NCI-H2227 treated with DMSO at 0.1 percent for 48 hours (cell line): ENCODE measurements at regions not wholly inside any gene's neighbourhood (a gene's known extent, or its start where the extent isn't known, plus 50 kb on each side); places are given as distances from the start of the nearest gene placed in this dataset.
A peak's percentile ranks its signal among the peaks of the same experiment; 100 is the strongest.

Source experiments
- DNase-seq: peaks from one replicate; lab custom pipeline; 2025; lab: John Stamatoyannopoulos, UW

GRCh38 chr5:39605145-39605544 lies 180.4 kb upstream of the DAB2 start:
- DNase-seq = no peak

GRCh38 chr5:39604491-39604890 lies 179.7 kb upstream of the DAB2 start:
- DNase-seq = no peak

GRCh38 chr5:39599721-39600431 lies 175.1 kb upstream of the DAB2 start:
- DNase-seq = no peak

GRCh38 chr5:39598661-39599248 lies 174.0 kb upstream of the DAB2 start:
- no peak for DNase-seq

- no peak for DNase-seq
These were observed 163.4 kb upstream of the DAB2 start for GRCh38 chr5:39588179-39588578.

GRCh38 chr5:39587675-39588074 lies 162.9 kb upstream of the DAB2 start:
- no peak for DNase-seq

GRCh38 chr5:39586185-39586584 lies 161.4 kb upstream of the DAB2 start:
- no peak for DNase-seq

GRCh38 chr5:39584927-39585326 lies 160.1 kb upstream of the DAB2 start:
- no peak for DNase-seq

- no peak for DNase-seq
These were observed 156.1 kb upstream of the DAB2 start for GRCh38 chr5:39580702-39581453.

- no peak for DNase-seq
These were observed 155.0 kb upstream of the DAB2 start for GRCh38 chr5:39579750-39580149.

GRCh38 chr5:39578887-39579497 lies 154.2 kb upstream of the DAB2 start:
- peak; percentile 10 for DNase-seq

GRCh38 chr5:39577529-39577928 lies 152.7 kb upstream of the DAB2 start:
- DNase-seq = no peak

- no peak for DNase-seq
These were observed 145.7 kb upstream of the DAB2 start for GRCh38 chr5:39570403-39571027.

- DNase-seq = no peak
These were observed 145.1 kb upstream of the DAB2 start for GRCh38 chr5:39569857-39570256.

- DNase-seq = no peak
These were observed 142.1 kb upstream of the DAB2 start for GRCh38 chr5:39566891-39567290.

GRCh38 chr5:39566029-39566428 lies 141.2 kb upstream of the DAB2 start:
- no peak for DNase-seq

- no peak for DNase-seq
These were observed 136.6 kb upstream of the DAB2 start for GRCh38 chr5:39561421-39561820.

GRCh38 chr5:39560726-39561125 lies 135.9 kb upstream of the DAB2 start:
- DNase-seq = no peak

- DNase-seq = no peak
These were observed 135.1 kb upstream of the DAB2 start for GRCh38 chr5:39559923-39560322.

- DNase-seq = no peak
These were observed 133.8 kb upstream of the DAB2 start for GRCh38 chr5:39558541-39558940.

- no peak for DNase-seq
These were observed 131.0 kb upstream of the DAB2 start for GRCh38 chr5:39555788-39556187.

GRCh38 chr5:39547553-39548154 lies 122.9 kb upstream of the DAB2 start:
- no peak for DNase-seq
